NCI-H2107 treated with DMSO at 0.1 percent for 48 hours (cell line): ENCODE measurements at regions not wholly inside any gene's neighbourhood (a gene's known extent, or its start where the extent isn't known, plus 50 kb on each side); places are given as distances from the start of the nearest gene placed in this dataset.

Experiments
- DNase-seq: peaks from one replicate; lab custom pipeline; 2025; ENCODE audit not compliant: unreplicated experiment; lab: John Stamatoyannopoulos, UW

DNA sequence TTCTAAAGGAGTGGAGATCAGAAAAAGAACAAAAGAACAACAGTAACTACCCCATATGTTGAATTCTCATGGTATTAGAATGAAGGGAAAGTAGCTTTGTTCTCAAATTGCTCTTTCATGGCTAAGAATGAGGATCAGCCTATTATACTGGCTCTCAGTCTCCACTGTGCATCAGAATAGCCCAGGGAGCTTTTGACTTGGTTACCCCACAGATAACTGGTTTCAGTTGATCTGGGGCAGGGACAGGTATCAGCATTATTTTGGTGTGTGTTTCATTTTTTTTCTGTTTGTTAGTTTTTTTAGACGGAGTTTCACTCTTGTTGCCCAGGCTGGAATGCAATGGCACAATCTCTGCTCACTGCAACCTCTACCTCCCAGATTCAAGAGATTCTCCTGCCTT lies 311.7 kb upstream of the TLE3 start:
- no peak for DNase-seq

DNA sequence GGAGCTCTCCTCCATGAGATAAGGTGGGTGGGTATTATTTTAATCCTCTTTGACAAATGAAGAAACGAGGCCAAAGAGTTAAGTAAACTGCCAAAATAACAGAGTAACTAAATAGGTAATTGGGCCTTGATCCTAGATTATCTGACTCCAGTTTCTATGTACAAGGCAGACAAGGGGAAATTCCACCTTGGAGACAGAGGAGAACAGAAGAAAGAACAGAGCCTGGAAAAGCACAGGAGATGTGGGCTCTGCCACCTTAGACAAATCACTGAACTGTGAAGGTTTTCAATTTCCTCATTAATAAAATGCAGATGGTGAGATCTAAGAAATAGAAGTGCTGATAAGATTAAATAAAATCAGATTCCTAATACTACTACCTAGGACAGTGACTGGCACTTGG lies 310.2 kb upstream of the TLE3 start:
- DNase-seq: no peak

DNA sequence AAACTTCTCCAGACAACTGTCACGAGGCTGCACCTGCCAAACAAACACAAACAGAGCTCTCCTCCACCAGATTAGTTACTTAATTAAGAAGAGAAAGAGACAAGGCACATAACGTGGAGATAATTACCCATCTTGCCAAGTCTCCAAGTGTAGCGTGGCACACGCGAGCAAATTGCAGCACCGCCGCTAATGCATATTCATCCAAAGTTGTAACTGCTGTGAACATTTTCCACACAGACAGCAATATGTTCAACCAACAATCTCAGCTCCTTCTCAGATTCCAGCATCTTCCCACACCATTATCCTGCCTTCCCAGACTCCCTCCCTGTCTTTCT lies 309.6 kb upstream of the TLE3 start:
- no peak for DNase-seq

DNA sequence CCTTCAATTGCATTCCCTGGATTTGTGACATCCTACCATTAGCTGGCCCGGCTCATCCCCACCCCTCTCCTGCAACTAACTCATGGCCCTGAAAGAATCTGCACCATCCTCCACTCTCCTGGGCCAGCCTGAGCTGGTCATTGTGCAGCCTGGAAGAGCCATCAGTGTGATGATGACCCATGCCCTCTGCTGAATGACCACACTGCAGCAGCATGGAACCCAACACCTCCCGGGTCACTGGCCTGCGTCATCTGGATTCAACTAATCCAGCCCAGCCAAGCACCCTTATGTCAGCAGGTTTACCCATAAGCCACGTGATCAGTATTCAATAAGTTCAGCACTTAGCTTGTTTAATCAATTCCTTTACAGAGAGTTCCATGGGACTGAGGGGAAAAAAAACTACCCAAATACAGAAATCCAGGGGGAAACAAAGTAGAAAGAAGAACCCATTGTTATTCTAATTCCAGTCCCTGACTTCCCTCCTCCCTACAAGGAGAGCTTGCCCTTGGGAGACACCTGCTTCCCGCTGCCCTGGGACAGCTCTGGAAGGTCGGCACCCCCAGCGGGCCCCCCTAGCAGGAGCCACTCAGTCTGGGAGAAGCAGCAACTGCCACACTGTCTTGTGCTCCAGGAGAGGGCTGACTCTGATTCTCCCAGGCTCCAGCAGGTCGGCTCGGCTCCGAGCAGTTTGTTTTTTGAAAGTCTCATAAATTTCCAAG lies 309.1 kb upstream of the TLE3 start:
- no peak for DNase-seq

DNA sequence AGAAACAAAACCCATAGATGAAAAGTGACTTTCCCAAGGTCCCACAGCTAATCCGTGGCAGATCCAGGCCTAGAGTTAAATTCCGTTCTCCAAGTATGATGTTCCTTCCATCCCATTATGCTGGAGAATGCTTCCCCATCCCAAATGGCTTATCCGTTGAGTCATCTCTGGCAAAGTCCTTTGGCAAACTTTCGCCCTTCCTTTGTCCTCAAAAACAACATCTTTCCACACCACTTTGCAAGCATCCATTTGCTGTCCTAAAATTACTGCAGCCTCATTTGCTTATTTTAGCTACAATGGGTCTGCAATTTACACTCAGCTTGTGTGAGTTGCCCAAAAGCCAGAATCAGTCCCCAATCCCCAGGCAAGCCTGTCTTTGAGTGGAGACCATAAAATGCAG lies 304.0 kb upstream of the TLE3 start:
- DNase-seq: no peak

- no peak for DNase-seq
Measured at GRCh38 chr15:70400766-70401541, 303.2 kb upstream of the TLE3 start.

DNA sequence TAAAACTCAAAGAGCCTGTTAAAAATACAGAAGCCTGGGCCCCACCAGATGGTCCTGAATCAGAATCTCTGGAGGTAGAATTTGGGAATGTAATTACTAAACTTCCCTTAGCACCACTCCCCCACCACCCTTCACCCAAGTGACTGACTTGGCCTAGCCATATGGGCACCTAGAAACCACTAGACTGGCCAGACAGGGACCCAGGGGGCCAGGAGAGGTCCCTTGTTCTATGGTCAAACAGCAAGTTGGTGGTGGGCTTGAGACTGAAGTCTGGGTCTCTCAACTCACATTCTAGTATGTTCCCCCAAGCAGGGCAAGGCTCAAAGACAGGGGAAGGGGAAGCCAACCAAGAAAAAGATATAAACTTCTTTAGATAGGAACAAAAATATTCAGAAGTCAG lies 301.5 kb upstream of the TLE3 start:
- no peak for DNase-seq

- DNase-seq: no peak
Measured at GRCh38 chr15:70398694-70399093, 301.0 kb upstream of the TLE3 start.

- no peak for DNase-seq
Measured at GRCh38 chr15:70396807-70397206, 299.1 kb upstream of the TLE3 start.

GRCh38 chr15:70395164-70395563 lies 297.4 kb upstream of the TLE3 start:
- DNase-seq: no peak

DNA sequence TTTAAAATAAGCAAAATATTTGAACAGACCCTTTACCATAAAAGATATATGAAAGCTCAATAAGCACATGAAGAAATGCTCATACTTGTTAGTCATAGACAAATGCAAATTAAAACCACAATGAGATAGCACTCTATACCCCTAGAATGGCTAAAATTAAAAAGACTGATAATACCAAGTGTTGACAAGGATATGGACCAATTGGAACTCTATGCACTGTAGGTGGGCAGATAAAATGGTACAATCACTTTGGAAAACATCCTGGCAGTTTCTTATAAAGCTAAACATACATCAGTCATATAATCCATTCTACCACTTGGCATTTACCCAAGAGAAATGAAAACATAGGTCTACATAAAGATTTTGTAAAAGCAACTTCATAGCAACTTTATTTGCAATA lies 293.0 kb upstream of the TLE3 start:
- no peak for DNase-seq

GRCh38 chr15:70387993-70388392 lies 290.3 kb upstream of the TLE3 start:
- no peak for DNase-seq

- DNase-seq: no peak
Measured at GRCh38 chr15:70387081-70387480, 289.4 kb upstream of the TLE3 start.

DNA sequence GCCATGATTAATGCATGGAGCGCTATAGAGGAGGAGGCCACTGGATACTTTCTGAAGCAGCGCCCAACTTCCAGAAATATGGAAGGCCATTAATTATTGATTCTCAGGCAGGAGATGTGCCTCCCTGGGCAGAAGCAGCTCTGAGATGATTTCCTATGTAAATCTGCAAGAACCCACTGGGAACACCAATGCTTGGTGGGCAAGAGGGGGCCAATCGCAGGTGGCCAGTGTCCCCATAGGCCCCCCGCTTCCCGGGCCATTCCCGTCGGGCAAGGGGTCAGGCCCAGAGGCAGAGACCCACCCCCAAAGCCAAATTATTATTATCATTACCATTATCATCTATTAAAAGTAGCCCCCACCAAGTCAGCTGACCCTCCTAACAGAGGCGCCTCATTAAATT lies 288.0 kb upstream of the TLE3 start:
- no peak for DNase-seq

GRCh38 chr15:70385052-70385451 lies 287.3 kb upstream of the TLE3 start:
- no peak for DNase-seq

- DNase-seq: no peak
Measured at GRCh38 chr15:70383856-70384255, 286.1 kb upstream of the TLE3 start.

DNA sequence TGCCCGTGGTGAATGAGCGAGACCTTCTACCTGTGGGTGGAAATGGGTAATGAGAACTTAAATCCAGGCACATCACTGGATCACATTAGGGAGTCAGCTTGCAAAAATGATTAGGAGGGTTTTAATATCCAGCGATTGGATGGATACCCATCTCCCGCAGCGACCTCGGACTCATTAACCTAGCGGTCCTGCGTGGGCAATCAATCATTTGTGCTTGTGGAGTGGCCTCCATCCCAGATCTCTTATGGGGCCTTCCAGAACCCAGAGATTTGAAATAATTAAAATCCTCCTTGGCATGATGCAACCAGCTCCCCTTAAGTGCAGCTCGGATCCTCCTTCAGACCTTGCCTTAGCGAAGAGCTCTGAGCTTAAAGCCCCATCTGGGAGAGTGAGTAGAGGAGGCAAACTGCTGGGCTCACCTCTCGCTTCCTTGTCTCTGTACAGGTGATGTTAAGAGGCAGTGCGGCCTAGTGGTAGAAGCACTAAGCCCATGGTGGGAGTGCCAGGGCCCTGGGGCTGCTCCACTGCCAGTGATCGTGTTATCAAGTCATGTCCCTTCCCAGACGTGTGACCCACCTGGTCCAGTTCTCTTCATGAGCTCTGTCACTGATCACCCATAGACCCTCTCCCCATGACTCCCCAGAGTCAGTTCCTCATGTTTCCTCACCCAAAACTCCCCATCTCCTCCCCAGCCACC lies 285.2 kb upstream of the TLE3 start:
- DNase-seq: no peak

DNA sequence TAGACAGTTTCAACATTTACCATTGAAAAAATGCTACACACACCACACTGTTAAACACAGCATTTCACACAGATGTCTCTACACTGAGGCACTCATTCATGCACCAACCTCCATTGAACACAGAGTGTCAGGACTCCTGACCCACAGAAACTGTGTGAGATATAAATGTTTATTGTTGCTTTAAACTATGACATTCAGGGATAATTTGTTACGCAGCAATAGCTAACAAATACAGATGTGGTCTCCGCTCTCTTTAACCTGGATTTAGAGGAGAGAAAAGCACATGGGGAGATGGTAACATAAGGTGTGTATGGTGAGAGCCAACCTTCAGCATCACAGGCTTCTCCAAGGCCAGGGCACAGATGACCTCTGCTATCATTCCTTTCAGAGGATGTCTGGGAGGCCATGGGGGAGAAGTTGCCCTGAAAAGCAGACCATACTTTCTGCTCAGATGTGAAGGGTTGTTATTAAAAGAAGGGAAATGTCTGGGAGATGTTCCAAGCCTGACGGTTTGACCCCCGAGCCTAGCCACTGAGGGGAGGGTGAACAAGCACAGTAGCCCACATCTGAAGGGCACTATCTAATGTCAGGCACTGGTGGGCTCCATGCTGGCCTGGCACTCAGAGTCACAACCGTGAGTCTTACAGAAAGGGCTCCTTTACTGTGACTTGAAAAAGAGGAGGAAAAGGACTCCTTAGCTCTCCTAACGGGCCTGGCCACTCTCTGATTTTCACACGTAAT lies 284.5 kb upstream of the TLE3 start:
- DNase-seq: no peak

GRCh38 chr15:70379938-70380883 lies 282.5 kb upstream of the TLE3 start:
- DNase-seq: no peak

- DNase-seq: no peak
Measured at GRCh38 chr15:70379134-70379533, 281.4 kb upstream of the TLE3 start.
